Trophoblast cell (in vitro differentiated cells and primary cell): ENCODE measurements at regions not wholly inside any gene's neighbourhood (a gene's known extent, or its start where the extent isn't known, plus 50 kb on each side); places are given as distances from the start of the nearest gene placed in this dataset.

ENCODE experiments used
- DNase-seq, 2 donors: peaks; one replicate each; pipeline ENCODE4 v3.0.0-alpha.2; 2016
- H2AFZ ChIP-seq: 2 replicates; pipeline ENCODE4 v1.6.1; 2013; ENCODE audit warnings: low read length, moderate library complexity, mild to moderate bottlenecking; ENCODE audit not compliant: insufficient read depth, poor library complexity
- H2AK5ac ChIP-seq: 2 replicates; pipeline ENCODE4 v1.6.1; 2013; ENCODE audit warnings: mild to moderate bottlenecking, low read length
- H2BK120ac ChIP-seq: 2 replicates; pipeline ENCODE4 v1.6.1; 2013; ENCODE audit warnings: low read length, mild to moderate bottlenecking, moderate library complexity; ENCODE audit not compliant: insufficient read depth, poor library complexity
- H2BK12ac ChIP-seq: 2 replicates; pipeline ENCODE4 v1.6.1; 2013; ENCODE audit warnings: mild to moderate bottlenecking, low read length, moderate library complexity
- H2BK5ac ChIP-seq: 2 replicates; pipeline ENCODE4 v1.6.1; 2013; ENCODE audit warnings: low read length, low read depth, moderate library complexity, mild to moderate bottlenecking; ENCODE audit not compliant: poor library complexity
- H3K14ac ChIP-seq: 2 replicates; pipeline ENCODE4 v1.6.1; 2013; ENCODE audit warnings: mild to moderate bottlenecking, low read length
- H3K18ac ChIP-seq: 2 replicates; pipeline ENCODE4 v1.6.1; 2013; ENCODE audit warnings: mild to moderate bottlenecking, low read length
- H3K23ac ChIP-seq: 2 replicates; pipeline ENCODE4 v1.6.1; 2013; ENCODE audit warnings: low read length
- H3K27ac ChIP-seq: 2 replicates; pipeline ENCODE4 v1.5.1; 2013; ENCODE audit warnings: low read depth, mild to moderate bottlenecking, inconsistent platforms, low read length, moderate library complexity
- H3K27me3 ChIP-seq: 2 replicates; pipeline ENCODE4 v1.6.1; 2013; ENCODE audit warnings: inconsistent platforms, mild to moderate bottlenecking, low read length, moderate library complexity; ENCODE audit not compliant: insufficient read depth
- H3K36me3 ChIP-seq, 2 experiments: 1 replicate in 1 of 2; 2 replicates in 1 of 2; pipeline ENCODE4 v1.6.1; 2013; ENCODE audit warnings: low read length in 2 of 2, mild to moderate bottlenecking in 2 of 2, moderate library complexity in 1 of 2; ENCODE audit not compliant: insufficient read depth in 2 of 2, control insufficient read depth in 1 of 2
- H3K4ac ChIP-seq: 2 replicates; pipeline ENCODE4 v1.6.1; 2013; ENCODE audit warnings: low read depth, mild to moderate bottlenecking, low read length, moderate library complexity
- H3K4me1 ChIP-seq, 2 experiments: 1 replicate in 1 of 2; 2 replicates in 1 of 2; pipeline ENCODE4 v1.6.1; 2013; ENCODE audit warnings: low read length in 2 of 2, mild to moderate bottlenecking in 2 of 2, moderate library complexity in 1 of 2; ENCODE audit not compliant: insufficient read depth in 2 of 2, control insufficient read depth in 1 of 2
- H3K4me2 ChIP-seq: 2 replicates; pipeline ENCODE4 v1.6.1; 2013; ENCODE audit warnings: inconsistent platforms, mild to moderate bottlenecking, low read length, moderate library complexity
- H3K4me3 ChIP-seq: 2 replicates; pipeline ENCODE4 v1.5.1; 2013; ENCODE audit warnings: mild to moderate bottlenecking, low read depth, low read length, inconsistent platforms
- H3K79me1 ChIP-seq: one replicate; pipeline ENCODE4 v1.6.1; 2013; ENCODE audit warnings: low read length
- H3K79me2 ChIP-seq: 2 replicates; pipeline ENCODE4 v1.6.1; 2013; ENCODE audit warnings: low read length, mild to moderate bottlenecking; ENCODE audit not compliant: control insufficient read depth, insufficient read depth, poor library complexity
- H3K9ac ChIP-seq: 2 replicates; pipeline ENCODE4 v1.6.1; 2013; ENCODE audit warnings: mild to moderate bottlenecking, low read length
- H3K9me3 ChIP-seq: 2 replicates; pipeline ENCODE4 v1.6.1; 2013; ENCODE audit warnings: low read depth, mild to moderate bottlenecking, control low read depth, inconsistent platforms, low read length; ENCODE audit not compliant: insufficient read depth
- H4K12ac ChIP-seq: 2 replicates; pipeline ENCODE4 v1.6.1; 2013; ENCODE audit warnings: low read depth, mild to moderate bottlenecking, low read length, moderate library complexity
- H4K8ac ChIP-seq: 2 replicates; pipeline ENCODE4 v1.6.1; 2013; ENCODE audit warnings: low read depth, mild to moderate bottlenecking, low read length, moderate library complexity
- H4K91ac ChIP-seq: one replicate; pipeline ENCODE4 v1.6.1; 2013; ENCODE audit warnings: low read depth, mild to moderate bottlenecking, low read length, moderate library complexity
- WGBS: extraction: QIAGEN DNeasy Blood & Tissue Kit; methylation state at CpG from one replicate; pipeline ENCODE4 v1.1.7; 2013; ENCODE audit warnings: missing lambda C conversion rate; ENCODE audit not compliant: insufficient read length, insufficient coverage; ENCODE audit errors: extremely low coverage; 5-methylcytosine and 5-hydroxymethylcytosine counted together

GRCh38 chr5:96196890-96197289 lies 235.2 kb upstream of the ELL2 start:
- H3K14ac ChIP-seq: no peak overlapping the region
- no peak overlapping the region for H3K27ac ChIP-seq
- no peak overlapping the region for H3K4me3 ChIP-seq
- no peak overlapping the region for H3K4ac ChIP-seq
- H3K4me1 ChIP-seq: no peaks in the 10 kb centered on the region
- no peak overlapping the region for H4K91ac ChIP-seq
- no peaks in the 10 kb centered on the region for H3K79me1 ChIP-seq
- no peak overlapping the region for H2BK120ac ChIP-seq
- no peak for DNase-seq
- H3K36me3 ChIP-seq: no peaks in the 10 kb centered on the region
- no peaks in the 10 kb centered on the region for H3K79me2 ChIP-seq
- WGBS: no CpG with 5 or more reads among the region's 1 CpG
- no peak overlapping the region for H2AFZ ChIP-seq
- H3K27me3 ChIP-seq: no peaks in the 10 kb centered on the region
- H3K23ac ChIP-seq: no peak overlapping the region
- no peak overlapping the region for H2BK5ac ChIP-seq
- H2BK12ac ChIP-seq: no peak overlapping the region
- peaks cover 2% of the 10 kb centered on the region for H3K9me3 ChIP-seq
- H3K4me2 ChIP-seq: no peak overlapping the region
- no peak overlapping the region for H3K18ac ChIP-seq
- H2AK5ac ChIP-seq: no peak overlapping the region
- no peak overlapping the region for H4K8ac ChIP-seq
- no peak overlapping the region for H4K12ac ChIP-seq
- H3K9ac ChIP-seq: no peak overlapping the region

GRCh38 chr5:96196407-96196806 lies 234.8 kb upstream of the ELL2 start:
- H3K4me3 ChIP-seq: no peak overlapping the region
- no peak overlapping the region for H4K8ac ChIP-seq
- no peak overlapping the region for H2AK5ac ChIP-seq
- no peak for DNase-seq
- no CpG with 5 or more reads among the region's 4 CpGs for WGBS
- no peaks in the 10 kb centered on the region for H3K36me3 ChIP-seq
- no peak overlapping the region for H2BK12ac ChIP-seq
- no peak overlapping the region for H3K14ac ChIP-seq
- H3K18ac ChIP-seq: no peak overlapping the region
- H3K79me2 ChIP-seq: no peaks in the 10 kb centered on the region
- no peaks in the 10 kb centered on the region for H3K27me3 ChIP-seq
- no peaks in the 10 kb centered on the region for H3K79me1 ChIP-seq
- no peak overlapping the region for H2AFZ ChIP-seq
- no peak overlapping the region for H4K12ac ChIP-seq
- H3K4me1 ChIP-seq: no peaks in the 10 kb centered on the region
- no peak overlapping the region for H4K91ac ChIP-seq
- no peak overlapping the region for H3K4ac ChIP-seq
- H3K4me2 ChIP-seq: no peak overlapping the region
- no peak overlapping the region for H2BK120ac ChIP-seq
- no peak overlapping the region for H3K9ac ChIP-seq
- H3K27ac ChIP-seq: no peak overlapping the region
- no peak overlapping the region for H3K23ac ChIP-seq
- no peak overlapping the region for H2BK5ac ChIP-seq
- H3K9me3 ChIP-seq: peaks cover 2% of the 10 kb centered on the region

GRCh38 chr5:96195123-96195522 lies 233.5 kb upstream of the ELL2 start:
- H4K91ac ChIP-seq: no peak overlapping the region
- H3K27me3 ChIP-seq: no peaks in the 10 kb centered on the region
- no peak overlapping the region for H3K23ac ChIP-seq
- no peak overlapping the region for H3K4me3 ChIP-seq
- no peaks in the 10 kb centered on the region for H3K36me3 ChIP-seq
- H3K14ac ChIP-seq: no peak overlapping the region
- no peak overlapping the region for H3K4me2 ChIP-seq
- no peak overlapping the region for H4K8ac ChIP-seq
- WGBS: no CpG with 5 or more reads among the region's 1 CpG
- H4K12ac ChIP-seq: no peak overlapping the region
- H3K9me3 ChIP-seq: peaks cover 2% of the 10 kb centered on the region
- no peak overlapping the region for H2BK12ac ChIP-seq
- no peak overlapping the region for H3K18ac ChIP-seq
- no peaks in the 10 kb centered on the region for H3K79me1 ChIP-seq
- no peak overlapping the region for H3K4ac ChIP-seq
- no peak overlapping the region for H2AK5ac ChIP-seq
- no peak overlapping the region for H3K9ac ChIP-seq
- no peak overlapping the region for H2AFZ ChIP-seq
- H3K4me1 ChIP-seq: no peaks in the 10 kb centered on the region
- no peak overlapping the region for H3K27ac ChIP-seq
- no peaks in the 10 kb centered on the region for H3K79me2 ChIP-seq
- H2BK120ac ChIP-seq: no peak overlapping the region
- DNase-seq: no peak
- no peak overlapping the region for H2BK5ac ChIP-seq

GRCh38 chr5:96194593-96194992 lies 232.9 kb upstream of the ELL2 start:
- Histone ChIP-seq H3K4me3 (no peak overlapping the region), H3K9me3 (peaks cover 2% of the 10 kb centered on the region), H3K27ac (no peak overlapping the region), H2BK120ac (no peak overlapping the region), H4K91ac (no peak overlapping the region), H3K79me2 (no peaks in the 10 kb centered on the region), H2BK12ac (no peak overlapping the region), H4K8ac (no peak overlapping the region), H2BK5ac (no peak overlapping the region), H3K4ac (no peak overlapping the region), H3K79me1 (no peaks in the 10 kb centered on the region), H3K4me1 (no peaks in the 10 kb centered on the region), H3K14ac (no peak overlapping the region), H3K18ac (no peak overlapping the region), H3K27me3 (no peaks in the 10 kb centered on the region), H2AK5ac (no peak overlapping the region), H3K36me3 (no peaks in the 10 kb centered on the region), H2AFZ (no peak overlapping the region), H3K4me2 (no peak overlapping the region), H3K9ac (no peak overlapping the region), H4K12ac (no peak overlapping the region), H3K23ac (no peak overlapping the region)
- DNase-seq: no peak
